Activated T-cell treated with anti-CD3 and anti-CD28 coated beads, Interleukin-2, amount 50 U/mL, for 72 hours (primary cell): ENCODE measurements at regions not wholly inside any gene's neighbourhood (a gene's known extent, or its start where the extent isn't known, plus 50 kb on each side); places are given as distances from the start of the nearest gene placed in this dataset.

Experiments
- ATAC-seq, 2 donors: fragments of 150-1000 bp; cut with Tn5 transposase; replicated peaks in 1 of 2; 2 replicates each; pipeline ENCODE4 v1.10.0; 2021; ENCODE audit warnings: moderate library complexity in 2 of 2, mild to moderate bottlenecking in 1 of 2
- DNase-seq, 2 donors: peaks; one replicate each; pipeline ENCODE4 v3.0.0; 2021 to 2022; ENCODE audit warnings: mixed read lengths in 1 of 2
- H3K27ac Mint-ChIP-seq: one replicate; pipeline ENCODE4 v1.8.0; 2022; ENCODE audit warnings: mild to moderate bottlenecking, moderate library complexity, mixed read lengths
- H3K27me3 Mint-ChIP-seq: one replicate; pipeline ENCODE4 v1.8.0; 2022; ENCODE audit warnings: low read depth, mixed read lengths
- H3K36me3 Mint-ChIP-seq, 2 donors: one replicate each; pipeline ENCODE4 v1.8.0; 2022; ENCODE audit warnings: mixed read lengths in 2 of 2, mild to moderate bottlenecking in 1 of 2; ENCODE audit not compliant: insufficient read depth in 2 of 2
- H3K4me1 Mint-ChIP-seq: one replicate; pipeline ENCODE4 v1.8.0; 2022; ENCODE audit warnings: low read depth, mixed read lengths
- H3K4me3 Mint-ChIP-seq, 2 donors: one replicate each; pipeline ENCODE4 v1.8.0; 2022; ENCODE audit warnings: mild to moderate bottlenecking in 2 of 2, mixed read lengths in 2 of 2, moderate library complexity in 2 of 2
- H3K9me3 Mint-ChIP-seq, 2 donors: one replicate each; pipeline ENCODE4 v1.8.0; 2022; ENCODE audit warnings: mixed read lengths in 2 of 2

- DNase-seq (no peak), ATAC-seq (no peak)
- Mint-ChIP-seq H3K4me1 (no peaks in the 10 kb centered on the region), H3K9me3 (peaks cover 0 to 2% of the 10 kb centered on the region in 2 donors), H3K27ac (no peak overlapping the region), H3K27me3 (no peaks in the 10 kb centered on the region), H3K36me3 (no peaks in the 10 kb centered on the region), H3K4me3 (no peak overlapping the region)
Observed at GRCh38 chr7:10799475-10799874, 174.2 kb upstream of the PHF14 start.

- H3K4me1 Mint-ChIP-seq: no peaks in the 10 kb centered on the region
- no peak overlapping the region for H3K4me3 Mint-ChIP-seq
- H3K27me3 Mint-ChIP-seq: no peaks in the 10 kb centered on the region
- ATAC-seq (no peak), DNase-seq (no peak)
- no peak overlapping the region for H3K27ac Mint-ChIP-seq
- H3K36me3 Mint-ChIP-seq: no peaks in the 10 kb centered on the region
- no peaks in the 10 kb centered on the region for H3K9me3 Mint-ChIP-seq
Observed at GRCh38 chr7:10802011-10802410, 171.7 kb upstream of the PHF14 start.

- no peaks in the 10 kb centered on the region for H3K27me3 Mint-ChIP-seq
- ATAC-seq (no peak), DNase-seq (no peak)
- no peaks in the 10 kb centered on the region for H3K36me3 Mint-ChIP-seq
- no peaks in the 10 kb centered on the region for H3K9me3 Mint-ChIP-seq
- H3K27ac Mint-ChIP-seq: no peak overlapping the region
- no peak overlapping the region for H3K4me3 Mint-ChIP-seq
- H3K4me1 Mint-ChIP-seq: no peaks in the 10 kb centered on the region
Observed at GRCh38 chr7:10802526-10802925, 171.1 kb upstream of the PHF14 start.

GRCh38 chr7:10803720-10804119 lies 170.0 kb upstream of the PHF14 start:
- Mint-ChIP-seq H3K27ac (no peak overlapping the region), H3K9me3 (no peaks in the 10 kb centered on the region), H3K27me3 (no peaks in the 10 kb centered on the region), H3K4me3 (no peak overlapping the region), H3K4me1 (no peaks in the 10 kb centered on the region), H3K36me3 (no peaks in the 10 kb centered on the region)
- DNase-seq (no peak), ATAC-seq (no peak)

- ATAC-seq (no peak), DNase-seq (no peak)
- H3K27me3 Mint-ChIP-seq: no peaks in the 10 kb centered on the region
- H3K4me3 Mint-ChIP-seq: no peak overlapping the region
- H3K27ac Mint-ChIP-seq: no peak overlapping the region
- no peaks in the 10 kb centered on the region for H3K36me3 Mint-ChIP-seq
- peaks cover 2% of the 10 kb centered on the region in 2 donors for H3K9me3 Mint-ChIP-seq
- H3K4me1 Mint-ChIP-seq: no peaks in the 10 kb centered on the region
Observed at GRCh38 chr7:10804770-10805169, 168.9 kb upstream of the PHF14 start.

- no peaks in the 10 kb centered on the region for H3K27me3 Mint-ChIP-seq
- no peak overlapping the region for H3K4me3 Mint-ChIP-seq
- ATAC-seq: no peak
- H3K4me1 Mint-ChIP-seq: no peaks in the 10 kb centered on the region
- H3K9me3 Mint-ChIP-seq: no peaks in the 10 kb centered on the region
- H3K36me3 Mint-ChIP-seq: no peaks in the 10 kb centered on the region
- DNase-seq: no peak
- H3K27ac Mint-ChIP-seq: no peak overlapping the region
Observed at GRCh38 chr7:10815546-10815945, 158.1 kb upstream of the PHF14 start.

GRCh38 chr7:10821156-10821555 lies 152.5 kb upstream of the PHF14 start:
- no peaks in the 10 kb centered on the region for H3K27me3 Mint-ChIP-seq
- H3K4me3 Mint-ChIP-seq: no peak overlapping the region
- DNase-seq (no peak), ATAC-seq (no peak)
- H3K4me1 Mint-ChIP-seq: no peaks in the 10 kb centered on the region
- H3K36me3 Mint-ChIP-seq: no peaks in the 10 kb centered on the region
- H3K27ac Mint-ChIP-seq: no peak overlapping the region
- no peaks in the 10 kb centered on the region for H3K9me3 Mint-ChIP-seq

GRCh38 chr7:10824154-10824553 lies 149.5 kb upstream of the PHF14 start:
- Mint-ChIP-seq H3K4me1 (no peaks in the 10 kb centered on the region), H3K36me3 (no peaks in the 10 kb centered on the region), H3K27ac (no peak overlapping the region), H3K4me3 (no peak overlapping the region), H3K9me3 (no peaks in the 10 kb centered on the region), H3K27me3 (no peaks in the 10 kb centered on the region)
- DNase-seq (no peak), ATAC-seq (no peak)

- H3K36me3 Mint-ChIP-seq: no peaks in the 10 kb centered on the region
- ATAC-seq (no peak), DNase-seq (no peak)
- no peak overlapping the region for H3K27ac Mint-ChIP-seq
- no peak overlapping the region for H3K4me3 Mint-ChIP-seq
- H3K4me1 Mint-ChIP-seq: no peaks in the 10 kb centered on the region
- H3K9me3 Mint-ChIP-seq: no peaks in the 10 kb centered on the region
- H3K27me3 Mint-ChIP-seq: no peaks in the 10 kb centered on the region
Observed at GRCh38 chr7:10838228-10838627, 135.4 kb upstream of the PHF14 start.

GRCh38 chr7:10845225-10845624 lies 128.4 kb upstream of the PHF14 start:
- H3K27me3 Mint-ChIP-seq: no peaks in the 10 kb centered on the region
- H3K27ac Mint-ChIP-seq: no peak overlapping the region
- ATAC-seq: no peak
- no peak overlapping the region for H3K4me3 Mint-ChIP-seq
- DNase-seq: no peak
- no peaks in the 10 kb centered on the region for H3K36me3 Mint-ChIP-seq
- no peaks in the 10 kb centered on the region for H3K4me1 Mint-ChIP-seq
- no peaks in the 10 kb centered on the region for H3K9me3 Mint-ChIP-seq

- no peak for ATAC-seq
- Mint-ChIP-seq H3K9me3 (no peaks in the 10 kb centered on the region), H3K4me1 (no peaks in the 10 kb centered on the region), H3K27ac (no peak overlapping the region), H3K27me3 (no peaks in the 10 kb centered on the region), H3K36me3 (no peaks in the 10 kb centered on the region), H3K4me3 (no peak overlapping the region)
- no peak for DNase-seq
Observed at GRCh38 chr7:10855583-10855982, 118.1 kb upstream of the PHF14 start.

GRCh38 chr7:10860516-10860915 lies 113.2 kb upstream of the PHF14 start:
- H3K9me3 Mint-ChIP-seq: no peaks in the 10 kb centered on the region
- no peak overlapping the region for H3K27ac Mint-ChIP-seq
- no peaks in the 10 kb centered on the region for H3K27me3 Mint-ChIP-seq
- H3K4me3 Mint-ChIP-seq: no peak overlapping the region
- H3K4me1 Mint-ChIP-seq: no peaks in the 10 kb centered on the region
- ATAC-seq (no peak), DNase-seq (no peak)
- H3K36me3 Mint-ChIP-seq: no peaks in the 10 kb centered on the region

- no peaks in the 10 kb centered on the region for H3K4me1 Mint-ChIP-seq
- H3K4me3 Mint-ChIP-seq: no peak overlapping the region
- H3K27me3 Mint-ChIP-seq: no peaks in the 10 kb centered on the region
- no peak overlapping the region for H3K27ac Mint-ChIP-seq
- H3K36me3 Mint-ChIP-seq: no peaks in the 10 kb centered on the region
- ATAC-seq (no peak), DNase-seq (no peak)
- no peaks in the 10 kb centered on the region for H3K9me3 Mint-ChIP-seq
Observed at GRCh38 chr7:10863476-10863875, 110.2 kb upstream of the PHF14 start.

- Mint-ChIP-seq H3K27me3 (peaks cover 25% of the 10 kb centered on the region), H3K4me1 (no peaks in the 10 kb centered on the region), H3K4me3 (no peak overlapping the region), H3K36me3 (peaks cover 2% of the 10 kb centered on the region in 2 donors), H3K27ac (no peak overlapping the region), H3K9me3 (peaks cover 2 to 3% of the 10 kb centered on the region in 2 donors)
- no peak for ATAC-seq
- no peak for DNase-seq
Observed at GRCh38 chr7:10874666-10875065, 99.0 kb upstream of the PHF14 start.

- H3K9me3 Mint-ChIP-seq: peaks cover 2 to 3% of the 10 kb centered on the region in 2 donors
- H3K4me1 Mint-ChIP-seq: no peaks in the 10 kb centered on the region
- no peak for DNase-seq
- peaks cover 2% of the 10 kb centered on the region in 2 donors for H3K36me3 Mint-ChIP-seq
- H3K4me3 Mint-ChIP-seq: no peak overlapping the region
- H3K27ac Mint-ChIP-seq: no peak overlapping the region
- ATAC-seq: no peak
- peaks cover 25% of the 10 kb centered on the region for H3K27me3 Mint-ChIP-seq
Observed at GRCh38 chr7:10875080-10875479, 98.6 kb upstream of the PHF14 start.
